Osteocyte (in vitro differentiated cells): ENCODE measurements at regions not wholly inside any gene's neighbourhood (a gene's known extent, or its start where the extent isn't known, plus 50 kb on each side); places are given as distances from the start of the nearest gene placed in this dataset.

Experiments used
- DNase-seq: peaks from one replicate; pipeline ENCODE4 v3.0.0; 2021; ENCODE audit warnings: mixed read lengths; ENCODE audit not compliant: unreplicated experiment; ENCODE audit errors: extremely low spot score
- H3K27ac Mint-ChIP-seq: one replicate; pipeline ENCODE4 v1.8.0; 2021; ENCODE audit warnings: mild to moderate bottlenecking, mixed read lengths; ENCODE audit not compliant: unreplicated experiment
- H3K27me3 Mint-ChIP-seq: one replicate; pipeline ENCODE4 v1.8.0; 2021; ENCODE audit warnings: mixed read lengths; ENCODE audit not compliant: unreplicated experiment
- H3K36me3 Mint-ChIP-seq: one replicate; pipeline ENCODE4 v1.8.0; 2021; ENCODE audit warnings: mixed read lengths; ENCODE audit not compliant: unreplicated experiment
- H3K4me1 Mint-ChIP-seq: one replicate; pipeline ENCODE4 v1.8.0; 2021; ENCODE audit warnings: mixed read lengths; ENCODE audit not compliant: unreplicated experiment
- H3K4me3 Mint-ChIP-seq: one replicate; pipeline ENCODE4 v1.8.0; 2021; ENCODE audit warnings: mild to moderate bottlenecking, moderate library complexity, mixed read lengths; ENCODE audit not compliant: unreplicated experiment
- H3K9me3 Mint-ChIP-seq: one replicate; pipeline ENCODE4 v1.8.0; 2021; ENCODE audit warnings: mixed read lengths; ENCODE audit not compliant: unreplicated experiment
- CTCF ChIP-seq: fragments of 200-600 bp; sonication (generic); IDR thresholded peaks from 2 replicates; pipeline ENCODE4 v1.5.0; 2021; ENCODE audit warnings: antibody characterized with exemption, mild to moderate bottlenecking, moderate library complexity

- H3K27me3 Mint-ChIP-seq, result peaks cover 13% of the 10 kb centered on the region
- no peak for DNase-seq
- no peaks in the 10 kb centered on the region for H3K4me1 Mint-ChIP-seq
- TF ChIP-seq CTCF, result no peak
- H3K9me3 Mint-ChIP-seq, result peaks cover 14% of the 10 kb centered on the region
- H3K4me3 Mint-ChIP-seq, result no peak overlapping the region
- no peak overlapping the region for H3K27ac Mint-ChIP-seq
- no peaks in the 10 kb centered on the region for H3K36me3 Mint-ChIP-seq
Measured at GRCh38 chr18:73249030-73249429, 381.2 kb upstream of the NETO1 start.

GRCh38 chr18:73246763-73247162, 379.0 kb upstream of the NETO1 start:
- DNase-seq, result no peak
- no peak overlapping the region for H3K4me3 Mint-ChIP-seq
- no peak overlapping the region for H3K27ac Mint-ChIP-seq
- no peak for TF ChIP-seq CTCF
- H3K4me1 Mint-ChIP-seq, result no peaks in the 10 kb centered on the region
- peaks cover 4% of the 10 kb centered on the region for H3K27me3 Mint-ChIP-seq
- no peaks in the 10 kb centered on the region for H3K36me3 Mint-ChIP-seq
- H3K9me3 Mint-ChIP-seq, result peaks cover 15% of the 10 kb centered on the region

GRCh38 chr18:73245345-73245744, 377.6 kb upstream of the NETO1 start:
- Mint-ChIP-seq H3K4me3 (no peak overlapping the region), H3K27ac (no peak overlapping the region), H3K27me3 (peaks cover under 1% of the 10 kb centered on the region), H3K36me3 (no peaks in the 10 kb centered on the region), H3K9me3 (peaks cover 19% of the 10 kb centered on the region), H3K4me1 (no peaks in the 10 kb centered on the region)
- DNase-seq, result no peak
- no peak for TF ChIP-seq CTCF

- no peak for DNase-seq
- H3K36me3 Mint-ChIP-seq, result no peaks in the 10 kb centered on the region
- no peak overlapping the region for H3K27ac Mint-ChIP-seq
- no peak overlapping the region for H3K4me3 Mint-ChIP-seq
- no peak for TF ChIP-seq CTCF
- H3K9me3 Mint-ChIP-seq, result peaks cover 19% of the 10 kb centered on the region
- H3K4me1 Mint-ChIP-seq, result no peaks in the 10 kb centered on the region
- peaks cover 2% of the 10 kb centered on the region for H3K27me3 Mint-ChIP-seq
Measured at GRCh38 chr18:73244401-73244800, 376.6 kb upstream of the NETO1 start.

GRCh38 chr18:73240899-73241298, 373.1 kb upstream of the NETO1 start:
- H3K4me3 Mint-ChIP-seq, result no peak overlapping the region
- H3K27ac Mint-ChIP-seq, result no peak overlapping the region
- no peak for TF ChIP-seq CTCF
- peaks cover 11% of the 10 kb centered on the region for H3K9me3 Mint-ChIP-seq
- no peak for DNase-seq
- H3K27me3 Mint-ChIP-seq, result peaks cover 2% of the 10 kb centered on the region
- no peaks in the 10 kb centered on the region for H3K4me1 Mint-ChIP-seq
- H3K36me3 Mint-ChIP-seq, result no peaks in the 10 kb centered on the region
